Glutamatergic neuron (in vitro differentiated cells): ENCODE measurements at regions not wholly inside any gene's neighbourhood (a gene's known extent, or its start where the extent isn't known, plus 50 kb on each side); places are given as distances from the start of the nearest gene placed in this dataset.

Experiments used
- DNase-seq: peaks from one replicate; pipeline ENCODE4 v3.0.0; 2022
- H3K27ac Mint-ChIP-seq: one replicate; pipeline ENCODE4 v1.8.0; 2020; ENCODE audit warnings: mild to moderate bottlenecking, mixed read lengths, inconsistent platforms; ENCODE audit not compliant: unreplicated experiment
- H3K27me3 Mint-ChIP-seq: one replicate; pipeline ENCODE4 v1.8.0; 2020; ENCODE audit warnings: mild to moderate bottlenecking, moderate library complexity, mixed read lengths, inconsistent platforms; ENCODE audit not compliant: unreplicated experiment
- H3K36me3 Mint-ChIP-seq: one replicate; pipeline ENCODE4 v1.8.0; 2020; ENCODE audit warnings: mild to moderate bottlenecking, mixed read lengths, inconsistent platforms; ENCODE audit not compliant: unreplicated experiment
- H3K4me1 Mint-ChIP-seq: one replicate; pipeline ENCODE4 v1.8.0; 2020; ENCODE audit warnings: mild to moderate bottlenecking, low read depth, mixed read lengths, inconsistent platforms; ENCODE audit not compliant: unreplicated experiment
- H3K4me3 Mint-ChIP-seq: one replicate; pipeline ENCODE4 v1.8.0; 2020; ENCODE audit warnings: mild to moderate bottlenecking, mixed read lengths, inconsistent platforms; ENCODE audit not compliant: unreplicated experiment
- H3K9me3 Mint-ChIP-seq: one replicate; pipeline ENCODE4 v1.8.0; 2020; ENCODE audit warnings: mild to moderate bottlenecking, moderate library complexity, mixed read lengths, inconsistent platforms; ENCODE audit not compliant: unreplicated experiment
- CTCF ChIP-seq: fragments of 200-600 bp; sonication (generic); IDR thresholded peaks from one replicate; pipeline ENCODE4 v1.5.0; 2021; ENCODE audit not compliant: partially characterized antibody, unreplicated experiment

GRCh38 chr2:149662556-149662955, 75.0 kb upstream of the MMADHC start:
- Mint-ChIP-seq H3K27me3 (no peaks in the 10 kb centered on the region), H3K4me3 (no peak overlapping the region), H3K9me3 (no peaks in the 10 kb centered on the region), H3K36me3 (no peaks in the 10 kb centered on the region), H3K27ac (no peak overlapping the region), H3K4me1 (peaks cover 1% of the 10 kb centered on the region)
- DNase-seq, result no peak
- no peak for TF ChIP-seq CTCF

- H3K27ac Mint-ChIP-seq, result no peak overlapping the region
- H3K27me3 Mint-ChIP-seq, result no peaks in the 10 kb centered on the region
- no peaks in the 10 kb centered on the region for H3K36me3 Mint-ChIP-seq
- H3K4me3 Mint-ChIP-seq, result no peak overlapping the region
- H3K9me3 Mint-ChIP-seq, result no peaks in the 10 kb centered on the region
- H3K4me1 Mint-ChIP-seq, result no peaks in the 10 kb centered on the region
- DNase-seq, result no peak
- no peak for TF ChIP-seq CTCF
Observed at GRCh38 chr2:149661844-149662243, 74.3 kb upstream of the MMADHC start.

- H3K27ac Mint-ChIP-seq, result no peak overlapping the region
- no peak for TF ChIP-seq CTCF
Observed at GRCh38 chr2:149658553-149658952, 71.0 kb upstream of the MMADHC start.

GRCh38 chr2:149657401-149658040, 69.9 kb upstream of the MMADHC start:
- Mint-ChIP-seq H3K27me3 (no peaks in the 10 kb centered on the region), H3K4me1 (no peaks in the 10 kb centered on the region), H3K9me3 (no peaks in the 10 kb centered on the region), H3K27ac (no peak overlapping the region), H3K4me3 (no peak overlapping the region), H3K36me3 (no peaks in the 10 kb centered on the region)
- no peak for DNase-seq
- TF ChIP-seq CTCF, result no peak

More at GRCh38 chr2:149658553-149658952, 71.0 kb upstream of the MMADHC start:
- no peaks in the 10 kb centered on the region for H3K9me3 Mint-ChIP-seq
- no peak overlapping the region for H3K4me3 Mint-ChIP-seq
- DNase-seq, result no peak
- H3K36me3 Mint-ChIP-seq, result no peaks in the 10 kb centered on the region
- H3K4me1 Mint-ChIP-seq, result no peaks in the 10 kb centered on the region
- H3K27me3 Mint-ChIP-seq, result no peaks in the 10 kb centered on the region

- H3K27me3 Mint-ChIP-seq, result no peaks in the 10 kb centered on the region
- H3K9me3 Mint-ChIP-seq, result no peaks in the 10 kb centered on the region
- H3K4me3 Mint-ChIP-seq, result no peak overlapping the region
- no peak overlapping the region for H3K27ac Mint-ChIP-seq
- H3K36me3 Mint-ChIP-seq, result no peaks in the 10 kb centered on the region
- TF ChIP-seq CTCF, result no peak
- H3K4me1 Mint-ChIP-seq, result no peaks in the 10 kb centered on the region
- no peak for DNase-seq
Observed at GRCh38 chr2:149656996-149657395, 69.4 kb upstream of the MMADHC start.
